B cell (primary cell): ENCODE measurements at regions not wholly inside any gene's neighbourhood (a gene's known extent, or its start where the extent isn't known, plus 50 kb on each side); places are given as distances from the start of the nearest gene placed in this dataset.

Source experiments
- CTCF ChIP-seq: fragments of 200-600 bp; IDR thresholded peaks from one replicate; pipeline ENCODE4 v1.8.0; 2022; ENCODE audit warnings: antibody characterized with exemption, mild to moderate bottlenecking
- EZH2 ChIP-seq: IDR thresholded peaks from 2 replicates; pipeline ENCODE4 v1.6.1; 2012; ENCODE audit warnings: borderline replicate concordance, low read depth, mild to moderate bottlenecking, moderate library complexity, low read length; ENCODE audit not compliant: insufficient read depth, poor library complexity, severe bottlenecking

- TF ChIP-seq CTCF (no peak), EZH2 (no peak)
Observed at GRCh38 chr3:14337828-14338227, 64.6 kb upstream of the SLC6A6 start.
